ENCODE measurements at regions not wholly inside any gene's neighbourhood (a gene's known extent, or its start where the extent isn't known, plus 50 kb on each side); places are given as distances from the start of the nearest gene placed in this dataset.

GRCh38 chr6:166678426-166678825 lies 51.4 kb upstream of the RPS6KA2 start:
- DNase-seq, result no peak
- peaks cover 9% of the 10 kb centered on the region; the same call in 1 of the 2 replicates for H3K27me3 ChIP-seq (replicated peaks; ENCODE audit: insufficient read depth)
- WGBS, 2 experiments (ENCODE audit: low coverage in 1 of 2, low lambda C conversion rate in 2 of 2, missing lambda C conversion rate in 2 of 2), result 72 to 80% methylated on average over 10 of the region's 10 CpGs
- H3K9me2 ChIP-seq (ENCODE audit: insufficient read depth), result no peaks in the 10 kb centered on the region
- no peaks in the 10 kb centered on the region for H3K9me3 ChIP-seq (ENCODE audit: low read depth)
- no peaks in the 10 kb centered on the region for H3K4me1 ChIP-seq (ENCODE audit: insufficient read depth)
- no peak overlapping the region for H3K4me2 ChIP-seq (ENCODE audit: unreplicated experiment)
- in situ Hi-C loops (cut with MboI), result no loop called here
- no peaks in the 10 kb centered on the region for H3K79me2 ChIP-seq (ENCODE audit: insufficient read depth)
- no peak for TF ChIP-seq EZH2phosphoT487 (IDR thresholded peaks at IDR 0.05; ENCODE audit: insufficient read depth, low read depth)
- no peak for TF ChIP-seq EZH2 (IDR thresholded peaks at IDR 0.05; ENCODE audit: insufficient read depth, poor library complexity, severe bottlenecking)
- H4K20me1 ChIP-seq (ENCODE audit: insufficient read depth), result no peaks in the 10 kb centered on the region
- H2AFZ ChIP-seq, result no peak overlapping the region
- no peaks in the 10 kb centered on the region for H3K36me3 ChIP-seq (ENCODE audit: low read depth)
- no peak overlapping the region for H3K4me3 ChIP-seq
- H3K9ac ChIP-seq, result no peak overlapping the region
- no peaks in the 10 kb centered on the region for H3F3A ChIP-seq (ENCODE audit: insufficient read depth)
- no peak overlapping the region for H3K27ac ChIP-seq

- no peak overlapping the region for H3K9ac ChIP-seq
- H4K20me1 ChIP-seq (ENCODE audit: insufficient read depth), result no peaks in the 10 kb centered on the region
- H3K79me2 ChIP-seq (ENCODE audit: insufficient read depth), result no peaks in the 10 kb centered on the region
- H3K27me3 ChIP-seq (replicated peaks; ENCODE audit: insufficient read depth), result peaks cover 13% of the 10 kb centered on the region; the same call in 1 of the 2 replicates
- no peak overlapping the region for H3K4me3 ChIP-seq
- no peaks in the 10 kb centered on the region for H3K9me3 ChIP-seq (ENCODE audit: low read depth)
- H3K27ac ChIP-seq, result no peak overlapping the region
- H3K9me2 ChIP-seq (ENCODE audit: insufficient read depth), result no peaks in the 10 kb centered on the region
- no peak for DNase-seq
- no peaks in the 10 kb centered on the region for H3K36me3 ChIP-seq (ENCODE audit: low read depth)
- in situ Hi-C loops (cut with MboI), result no loop called here
- TF ChIP-seq EZH2 (IDR thresholded peaks at IDR 0.05; ENCODE audit: insufficient read depth, poor library complexity, severe bottlenecking) (no peak), EZH2phosphoT487 (IDR thresholded peaks at IDR 0.05; ENCODE audit: insufficient read depth, low read depth) (no peak)
- H2AFZ ChIP-seq, result no peak overlapping the region
- 62 to 66% methylated on average over 6 of the region's 6 CpGs for WGBS, 2 experiments (ENCODE audit: low coverage in 1 of 2, low lambda C conversion rate in 2 of 2, missing lambda C conversion rate in 2 of 2)
- H3K4me2 ChIP-seq (ENCODE audit: unreplicated experiment), result no peak overlapping the region
- H3K4me1 ChIP-seq (ENCODE audit: insufficient read depth), result no peaks in the 10 kb centered on the region
- no peaks in the 10 kb centered on the region for H3F3A ChIP-seq (ENCODE audit: insufficient read depth)
Measured at GRCh38 chr6:166677941-166678340, 50.9 kb upstream of the RPS6KA2 start.
